HEK293 (cell line): ENCODE measurements at regions not wholly inside any gene's neighbourhood (a gene's known extent, or its start where the extent isn't known, plus 50 kb on each side); places are given as distances from the start of the nearest gene placed in this dataset.

Experiments used
- PATZ1 ChIP-seq: fragments of 450-650 bp; formaldehyde crosslinking; IDR thresholded peaks from 2 replicates; pipeline ENCODE4 v1.5.1; 2016; ENCODE audit warnings: missing biosample characterization, missing genetic modification characterization
- REST ChIP-seq: fragments of 450-650 bp; formaldehyde crosslinking; IDR thresholded peaks from 2 replicates; pipeline ENCODE4 v1.5.1; 2016; ENCODE audit warnings: missing biosample characterization, missing genetic modification characterization
- ZBTB1 ChIP-seq: fragments of 450-650 bp; formaldehyde crosslinking; IDR thresholded peaks from 2 replicates; pipeline ENCODE4 v1.5.1; 2016; ENCODE audit warnings: missing biosample characterization, missing genetic modification characterization
- ZNF221 ChIP-seq: fragments of 450-650 bp; formaldehyde crosslinking; IDR thresholded peaks from 2 replicates; pipeline ENCODE4 v1.5.1; 2017; ENCODE audit warnings: missing biosample characterization, missing genetic modification characterization, borderline replicate concordance
- ZNF639 ChIP-seq: fragments of 450-650 bp; formaldehyde crosslinking; IDR thresholded peaks from 2 replicates; pipeline ENCODE4 v1.5.1; 2016; ENCODE audit warnings: missing biosample characterization, missing genetic modification characterization
- ZNF747 ChIP-seq: fragments of 450-650 bp; formaldehyde crosslinking; IDR thresholded peaks from 2 replicates; pipeline ENCODE4 v1.5.1; 2016; ENCODE audit warnings: missing biosample characterization, missing genetic modification characterization
- ZNF76 ChIP-seq: fragments of 450-650 bp; formaldehyde crosslinking; IDR thresholded peaks from 2 replicates; pipeline ENCODE4; 2016; ENCODE audit warnings: low read depth, missing biosample characterization, missing genetic modification characterization, borderline replicate concordance
- ZNF791 ChIP-seq: fragments of 450-650 bp; formaldehyde crosslinking; IDR thresholded peaks from 2 replicates; pipeline ENCODE4 v1.5.1; 2016; ENCODE audit warnings: missing biosample characterization, missing genetic modification characterization
- TF ChIP-seq, protein P1 (sequence below): fragments of 450-650 bp; formaldehyde crosslinking; IDR thresholded peaks from 2 replicates; pipeline ENCODE4 v1.5.1; 2016; ENCODE audit warnings: missing biosample characterization, missing genetic modification characterization
- TF ChIP-seq, protein P2 (sequence below): fragments of 450-650 bp; formaldehyde crosslinking; IDR thresholded peaks from 2 replicates; pipeline ENCODE4 v1.5.1; 2016; ENCODE audit warnings: missing biosample characterization, missing genetic modification characterization, low read depth

- TF ChIP-seq ZNF747 (tag by site-specific recombination) (no peak), ZBTB1 (tag by site-specific recombination) (no peak), REST (tag by site-specific recombination) (no peak), PATZ1 (no peak), ZNF76 (tag by site-specific recombination) (no peak), ZNF221 (tag by site-specific recombination) (no peak), ZNF791 (no peak), ZNF639 (no peak)
- TF ChIP-seq, protein P1, sequence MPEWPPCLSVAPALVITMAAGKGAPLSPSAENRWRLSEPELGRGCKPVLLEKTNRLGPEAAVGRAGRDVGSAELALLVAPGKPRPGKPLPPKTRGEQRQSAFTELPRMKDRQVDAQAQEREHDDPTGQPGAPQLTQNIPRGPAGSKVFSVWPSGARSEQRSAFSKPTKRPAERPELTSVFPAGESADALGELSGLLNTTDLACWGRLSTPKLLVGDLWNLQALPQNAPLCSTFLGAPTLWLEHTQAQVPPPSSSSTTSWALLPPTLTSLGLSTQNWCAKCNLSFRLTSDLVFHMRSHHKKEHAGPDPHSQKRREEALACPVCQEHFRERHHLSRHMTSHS, result no peak
- TF ChIP-seq, protein P2, sequence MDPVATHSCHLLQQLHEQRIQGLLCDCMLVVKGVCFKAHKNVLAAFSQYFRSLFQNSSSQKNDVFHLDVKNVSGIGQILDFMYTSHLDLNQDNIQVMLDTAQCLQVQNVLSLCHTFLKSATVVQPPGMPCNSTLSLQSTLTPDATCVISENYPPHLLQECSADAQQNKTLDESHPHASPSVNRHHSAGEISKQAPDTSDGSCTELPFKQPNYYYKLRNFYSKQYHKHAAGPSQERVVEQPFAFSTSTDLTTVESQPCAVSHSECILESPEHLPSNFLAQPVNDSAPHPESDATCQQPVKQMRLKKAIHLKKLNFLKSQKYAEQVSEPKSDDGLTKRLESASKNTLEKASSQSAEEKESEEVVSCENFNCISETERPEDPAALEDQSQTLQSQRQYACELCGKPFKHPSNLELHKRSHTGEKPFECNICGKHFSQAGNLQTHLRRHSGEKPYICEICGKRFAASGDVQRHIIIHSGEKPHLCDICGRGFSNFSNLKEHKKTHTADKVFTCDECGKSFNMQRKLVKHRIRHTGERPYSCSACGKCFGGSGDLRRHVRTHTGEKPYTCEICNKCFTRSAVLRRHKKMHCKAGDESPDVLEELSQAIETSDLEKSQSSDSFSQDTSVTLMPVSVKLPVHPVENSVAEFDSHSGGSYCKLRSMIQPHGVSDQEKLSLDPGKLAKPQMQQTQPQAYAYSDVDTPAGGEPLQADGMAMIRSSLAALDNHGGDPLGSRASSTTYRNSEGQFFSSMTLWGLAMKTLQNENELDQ (tag by site-specific recombination), result no peak
These were observed 443.0 kb downstream of the PLK2 start for GRCh38 chr5:58016877-58017276.
